ENCODE measurements at regions not wholly inside any gene's neighbourhood (a gene's known extent, or its start where the extent isn't known, plus 50 kb on each side); places are given as distances from the start of the nearest gene placed in this dataset.

GRCh38 chr11:96474263-96474662, 84.5 kb downstream of the JRKL start:
- TF ChIP-seq POLR2A (IDR thresholded peaks at IDR 0.05) (no peak), CTCF (IDR thresholded peaks at IDR 0.05 in 8 of 11, conservative IDR thresholded peaks at IDR 0.05 in 3 of 11) (no peak), POLR2AphosphoS5 (IDR thresholded peaks at IDR 0.05) (no peak)
